Adrenal gland (tissue), 5 donors: ENCODE measurements at regions not wholly inside any gene's neighbourhood (a gene's known extent, or its start where the extent isn't known, plus 50 kb on each side); places are given as distances from the start of the nearest gene placed in this dataset.

ENCODE experiments used
- POLR2A ChIP-seq, 2 donors: fragments of 450-650 bp; IDR thresholded peaks; one replicate each; pipeline ENCODE4 v1.6.1; 2017; ENCODE audit warnings: antibody characterized with exemption in 2 of 2, mild to moderate bottlenecking in 2 of 2, moderate library complexity in 1 of 2
- TF ChIP-seq, protein P1 (sequence below), 6 experiments: fragments of 450-650 bp in 4 of 6; fragments of 200-600 bp in 2 of 6; sonication (generic) in 1 of 6; IDR thresholded peaks; 1 replicate in 5 of 6; 2 replicates in 1 of 6; pipeline versions ENCODE4 v1.5.1 to v1.8.0; 2016 to 2021; ENCODE audit warnings: antibody characterized with exemption in 6 of 6, mild to moderate bottlenecking in 2 of 6, moderate library complexity in 1 of 6
- donor health status: DM: no; HTN: no; CAD: no.

DNA sequence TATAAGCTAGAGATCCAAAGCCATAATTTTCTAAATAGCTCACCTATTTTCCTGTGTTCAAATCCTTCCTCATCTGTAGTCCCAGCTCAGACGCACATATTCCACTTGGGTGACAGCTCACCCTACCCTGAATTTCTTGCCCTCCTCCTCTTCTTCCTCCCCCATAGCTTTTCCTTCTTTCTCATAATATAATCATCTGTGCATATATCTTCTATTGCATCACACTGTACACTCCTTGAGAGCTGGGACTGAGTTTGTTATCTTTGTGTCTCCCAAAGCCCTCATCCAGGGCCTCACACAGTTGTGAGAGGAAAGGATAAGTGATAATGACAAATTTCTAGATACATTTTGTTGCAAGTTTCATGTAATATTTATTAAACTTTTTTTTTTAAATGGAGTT lies 55.9 kb upstream of the RTN4 start:
- TF ChIP-seq, protein P1, sequence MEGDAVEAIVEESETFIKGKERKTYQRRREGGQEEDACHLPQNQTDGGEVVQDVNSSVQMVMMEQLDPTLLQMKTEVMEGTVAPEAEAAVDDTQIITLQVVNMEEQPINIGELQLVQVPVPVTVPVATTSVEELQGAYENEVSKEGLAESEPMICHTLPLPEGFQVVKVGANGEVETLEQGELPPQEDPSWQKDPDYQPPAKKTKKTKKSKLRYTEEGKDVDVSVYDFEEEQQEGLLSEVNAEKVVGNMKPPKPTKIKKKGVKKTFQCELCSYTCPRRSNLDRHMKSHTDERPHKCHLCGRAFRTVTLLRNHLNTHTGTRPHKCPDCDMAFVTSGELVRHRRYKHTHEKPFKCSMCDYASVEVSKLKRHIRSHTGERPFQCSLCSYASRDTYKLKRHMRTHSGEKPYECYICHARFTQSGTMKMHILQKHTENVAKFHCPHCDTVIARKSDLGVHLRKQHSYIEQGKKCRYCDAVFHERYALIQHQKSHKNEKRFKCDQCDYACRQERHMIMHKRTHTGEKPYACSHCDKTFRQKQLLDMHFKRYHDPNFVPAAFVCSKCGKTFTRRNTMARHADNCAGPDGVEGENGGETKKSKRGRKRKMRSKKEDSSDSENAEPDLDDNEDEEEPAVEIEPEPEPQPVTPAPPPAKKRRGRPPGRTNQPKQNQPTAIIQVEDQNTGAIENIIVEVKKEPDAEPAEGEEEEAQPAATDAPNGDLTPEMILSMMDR (IDR thresholded peaks at IDR 0.05), result no peak
- no peak for TF ChIP-seq POLR2A (IDR thresholded peaks at IDR 0.05)
